ENCODE measurements at regions not wholly inside any gene's neighbourhood (a gene's known extent, or its start where the extent isn't known, plus 50 kb on each side); places are given as distances from the start of the nearest gene placed in this dataset.

DNA sequence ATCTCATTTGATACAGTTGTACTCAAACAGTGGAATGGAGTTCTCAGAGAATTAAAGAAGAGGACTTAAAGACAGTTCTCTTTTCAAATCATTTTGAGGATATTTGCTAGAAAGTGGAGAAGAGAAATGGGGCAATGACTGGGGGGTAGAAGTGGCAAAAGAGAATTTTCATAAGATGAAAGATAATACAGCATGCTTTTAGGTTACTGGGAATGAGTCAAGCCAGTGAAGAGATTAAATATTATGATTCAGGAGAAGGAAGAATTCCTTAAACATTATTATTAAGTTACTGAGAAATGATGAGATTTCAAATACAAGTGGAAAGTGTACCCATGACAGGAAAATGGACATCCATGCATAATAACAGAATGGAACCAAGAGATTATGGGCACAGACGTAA lies 219.0 kb upstream of the DKK2 start:
- no peak overlapping the region for H3K27ac Mint-ChIP-seq

DNA sequence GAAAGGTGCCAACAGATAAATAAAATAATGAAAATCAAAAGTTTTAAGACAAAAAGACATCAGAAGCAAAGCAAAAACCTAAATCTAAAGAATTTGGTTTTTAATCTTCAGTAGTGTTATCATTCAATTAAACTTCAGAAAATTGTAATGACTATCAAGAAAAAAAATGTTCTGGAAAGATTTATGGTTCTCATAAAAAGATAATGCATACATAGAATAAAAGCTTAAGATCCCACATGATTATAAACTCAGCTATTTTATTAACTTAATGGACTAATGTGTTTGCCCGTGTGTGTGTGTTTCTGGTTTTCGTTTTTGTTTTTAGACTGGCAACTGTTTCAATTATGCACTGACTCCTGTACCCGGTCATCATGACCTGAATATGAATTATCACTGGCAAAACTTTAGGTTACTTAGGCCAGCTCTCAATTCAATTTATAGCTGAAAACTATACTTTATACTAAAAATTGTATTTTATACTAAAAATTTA lies 217.5 kb upstream of the DKK2 start:
- DNase-seq (ENCODE audit: low spot score in 2 of 2) = no peak
- no peak for ATAC-seq
- no peaks in the 10 kb centered on the region for H3K36me3 Mint-ChIP-seq
- no peaks in the 10 kb centered on the region for H3K9me3 Mint-ChIP-seq
- no peak overlapping the region for H3K27ac Mint-ChIP-seq

More for the DNA sequence above, 219.0 kb upstream of the DKK2 start:
- DNase-seq (ENCODE audit: low spot score in 2 of 2) (no peak), ATAC-seq (no peak)
- H3K36me3 Mint-ChIP-seq = no peaks in the 10 kb centered on the region
- H3K9me3 Mint-ChIP-seq = no peaks in the 10 kb centered on the region

DNA sequence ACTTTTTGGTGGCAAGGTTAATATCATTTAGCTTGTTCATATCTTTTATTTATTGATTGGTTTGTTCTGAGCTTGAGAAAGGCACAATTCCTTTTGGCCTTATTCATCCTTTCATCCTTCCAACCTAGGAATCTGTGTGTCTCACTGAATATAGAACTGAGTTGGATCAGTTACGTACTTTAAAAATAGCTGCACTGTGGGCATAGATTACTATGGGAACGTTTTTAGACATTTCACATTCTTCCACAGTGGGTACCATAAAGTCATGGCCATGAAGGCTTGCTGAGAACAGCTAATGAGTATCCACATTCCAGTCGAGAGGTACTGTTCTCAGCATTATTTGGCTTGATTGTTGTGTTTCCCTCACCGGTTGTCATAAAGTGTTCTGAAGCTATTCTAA lies 217.0 kb upstream of the DKK2 start:
- ATAC-seq = no peak

DNA sequence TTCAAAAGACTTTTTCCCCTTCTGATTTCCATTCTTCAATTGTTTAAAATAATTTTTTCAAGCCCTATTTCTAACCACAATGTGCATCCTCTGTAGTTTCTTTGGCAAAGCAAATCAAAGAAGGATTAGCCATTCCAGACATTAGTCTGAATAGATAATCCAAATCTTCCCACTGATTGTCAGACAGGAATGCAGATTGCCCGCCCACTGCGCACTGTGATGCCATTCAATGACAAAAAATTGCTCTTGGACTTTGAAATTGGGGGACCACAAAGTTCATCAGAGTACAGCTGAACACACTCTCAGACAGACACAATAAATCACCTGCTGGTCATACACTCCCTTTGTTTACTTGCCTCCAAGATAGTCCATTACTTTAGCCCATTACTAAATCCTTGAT lies 216.5 kb upstream of the DKK2 start:
- ATAC-seq (no peak), DNase-seq (ENCODE audit: low spot score in 2 of 2) (no peak)
- Mint-ChIP-seq H3K27ac (no peak overlapping the region), H3K36me3 (no peaks in the 10 kb centered on the region), H3K9me3 (no peaks in the 10 kb centered on the region)

More for the DNA sequence above, 217.0 kb upstream of the DKK2 start:
- no peaks in the 10 kb centered on the region for H3K36me3 Mint-ChIP-seq
- no peaks in the 10 kb centered on the region for H3K9me3 Mint-ChIP-seq
- no peak for DNase-seq (ENCODE audit: low spot score in 2 of 2)
- H3K27ac Mint-ChIP-seq = no peak overlapping the region

- H3K9me3 Mint-ChIP-seq = no peaks in the 10 kb centered on the region
- no peaks in the 10 kb centered on the region for H3K36me3 Mint-ChIP-seq
- no peak for ATAC-seq
- no peak overlapping the region for H3K27ac Mint-ChIP-seq
- no peak for DNase-seq (ENCODE audit: low spot score in 2 of 2)
These were observed 212.5 kb upstream of the DKK2 start for GRCh38 chr4:107248571-107248970.

GRCh38 chr4:107247738-107248137 lies 211.6 kb upstream of the DKK2 start:
- DNase-seq (ENCODE audit: low spot score in 2 of 2) (no peak), ATAC-seq (no peak)
- H3K36me3 Mint-ChIP-seq = no peaks in the 10 kb centered on the region
- no peaks in the 10 kb centered on the region for H3K9me3 Mint-ChIP-seq
- no peak overlapping the region for H3K27ac Mint-ChIP-seq

- DNase-seq (ENCODE audit: low spot score in 2 of 2) (no peak), ATAC-seq (no peak)
- no peaks in the 10 kb centered on the region for H3K9me3 Mint-ChIP-seq
- no peak overlapping the region for H3K27ac Mint-ChIP-seq
- no peaks in the 10 kb centered on the region for H3K36me3 Mint-ChIP-seq
These were observed 210.6 kb upstream of the DKK2 start for GRCh38 chr4:107246761-107247160.

GRCh38 chr4:107243141-107243781 lies 207.1 kb upstream of the DKK2 start:
- ATAC-seq = no peak
- H3K9me3 Mint-ChIP-seq = peaks cover 4% of the 10 kb centered on the region in 2 donors

GRCh38 chr4:107220976-107221375 lies 184.9 kb upstream of the DKK2 start:
- no peak for ATAC-seq
- no peak for DNase-seq (ENCODE audit: low spot score in 2 of 2)

More at GRCh38 chr4:107243141-107243781, 207.1 kb upstream of the DKK2 start:
- Mint-ChIP-seq H3K36me3 (no peaks in the 10 kb centered on the region), H3K27ac (no peak overlapping the region)
- no peak for DNase-seq (ENCODE audit: low spot score in 2 of 2)

GRCh38 chr4:107219681-107220080 lies 183.6 kb upstream of the DKK2 start:
- ATAC-seq (no peak), DNase-seq (ENCODE audit: low spot score in 2 of 2) (no peak)
- H3K9me3 Mint-ChIP-seq = no peaks in the 10 kb centered on the region
- no peaks in the 10 kb centered on the region for H3K36me3 Mint-ChIP-seq
- H3K27ac Mint-ChIP-seq = no peak overlapping the region

More at GRCh38 chr4:107220976-107221375, 184.9 kb upstream of the DKK2 start:
- Mint-ChIP-seq H3K27ac (no peak overlapping the region), H3K9me3 (no peaks in the 10 kb centered on the region), H3K36me3 (no peaks in the 10 kb centered on the region)

DNA sequence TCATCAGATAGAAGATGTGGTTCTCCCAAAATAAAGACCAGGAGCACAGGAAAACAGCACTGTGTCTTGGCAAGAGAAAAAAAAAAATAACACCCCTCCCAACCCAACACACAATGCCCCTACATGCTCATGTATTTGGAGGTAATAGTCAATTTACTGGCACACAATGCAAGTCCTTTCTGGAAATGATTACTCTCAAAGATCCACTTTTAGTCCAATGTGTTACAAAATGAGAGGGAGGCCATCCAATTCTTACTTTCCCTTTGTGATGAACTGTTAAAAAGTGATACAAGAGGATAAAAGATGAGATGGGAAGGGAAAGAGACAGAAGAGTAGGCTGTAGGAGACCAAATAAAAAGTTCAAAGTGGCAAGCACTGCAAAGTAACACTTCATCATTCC lies 180.3 kb upstream of the DKK2 start:
- no peak for DNase-seq (ENCODE audit: low spot score in 2 of 2)
- Mint-ChIP-seq H3K9me3 (no peaks in the 10 kb centered on the region), H3K27ac (no peak overlapping the region), H3K36me3 (no peaks in the 10 kb centered on the region)
- no peak for ATAC-seq

- peaks cover 0 to 3% of the 10 kb centered on the region in 2 donors for H3K9me3 Mint-ChIP-seq
- no peaks in the 10 kb centered on the region for H3K36me3 Mint-ChIP-seq
- ATAC-seq (no peak), DNase-seq (ENCODE audit: low spot score in 2 of 2) (no peak)
- no peak overlapping the region for H3K27ac Mint-ChIP-seq
These were observed 179.1 kb upstream of the DKK2 start for GRCh38 chr4:107215222-107215621.

DNA sequence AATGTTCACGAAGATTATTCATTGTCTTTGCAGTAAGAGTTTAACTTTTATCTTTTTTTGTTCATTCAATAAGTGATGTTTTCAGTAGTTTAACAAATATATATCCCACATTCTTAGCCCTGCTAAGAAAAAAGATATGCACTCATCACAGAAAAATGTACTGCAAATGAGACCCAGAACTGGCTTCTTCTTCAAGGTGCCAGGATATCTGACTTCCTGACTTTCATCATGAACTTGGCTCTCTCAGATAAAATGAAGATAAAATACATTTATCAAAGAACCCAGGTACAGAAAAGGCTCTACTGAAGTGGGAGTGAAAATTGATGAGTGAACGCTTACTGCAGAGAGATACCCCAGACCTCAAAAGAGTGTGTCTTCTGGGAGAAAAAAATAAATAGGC lies 177.8 kb upstream of the DKK2 start:
- no peak for DNase-seq (ENCODE audit: low spot score in 2 of 2)
- Mint-ChIP-seq H3K27ac (no peak overlapping the region), H3K36me3 (no peaks in the 10 kb centered on the region), H3K9me3 (peaks cover 0 to 3% of the 10 kb centered on the region in 2 donors)
- ATAC-seq = no peak

DNA sequence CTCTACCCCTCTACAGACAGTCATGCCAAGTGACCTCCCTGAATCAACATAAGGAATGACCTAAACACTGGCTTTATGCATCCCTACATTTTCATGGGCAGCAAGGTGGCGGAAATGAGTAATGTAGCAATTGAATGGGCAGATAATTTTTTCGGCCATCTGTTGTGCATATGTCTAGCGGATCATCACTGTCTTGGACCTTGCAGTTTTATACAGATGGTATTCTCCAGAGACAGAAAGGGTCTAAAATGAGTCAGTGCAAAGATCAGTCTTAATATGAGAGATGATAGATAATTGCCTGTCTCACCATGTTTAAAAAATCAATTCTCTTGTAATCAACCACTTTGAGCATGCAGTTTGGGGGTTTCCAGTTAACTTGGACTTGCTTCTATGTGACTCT lies 177.3 kb upstream of the DKK2 start:
- ATAC-seq = no peak
- peaks cover 0 to 3% of the 10 kb centered on the region in 2 donors for H3K9me3 Mint-ChIP-seq

DNA sequence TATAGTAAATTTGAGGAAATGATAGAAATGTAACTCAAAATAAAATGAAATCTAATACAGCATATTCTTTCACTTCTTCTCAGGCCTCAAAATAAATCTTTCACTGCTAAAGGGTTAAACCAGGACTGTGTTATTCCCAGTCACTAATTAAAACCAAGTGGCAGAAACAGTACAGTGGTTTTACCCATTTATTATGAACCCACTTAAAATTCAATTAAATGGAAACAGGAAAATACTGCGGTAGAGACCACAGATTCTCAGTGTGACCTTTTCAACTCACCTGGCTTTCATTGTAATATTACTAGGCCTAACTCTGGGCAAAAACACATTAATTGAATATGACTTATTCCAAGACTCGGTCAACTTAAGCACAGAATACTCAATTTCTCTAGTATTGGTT lies 176.5 kb upstream of the DKK2 start:
- ATAC-seq (no peak), DNase-seq (ENCODE audit: low spot score in 2 of 2) (no peak)
- H3K36me3 Mint-ChIP-seq = no peaks in the 10 kb centered on the region

More for the DNA sequence above, 177.3 kb upstream of the DKK2 start:
- no peaks in the 10 kb centered on the region for H3K36me3 Mint-ChIP-seq
- DNase-seq (ENCODE audit: low spot score in 2 of 2) = no peak
- no peak overlapping the region for H3K27ac Mint-ChIP-seq

DNA sequence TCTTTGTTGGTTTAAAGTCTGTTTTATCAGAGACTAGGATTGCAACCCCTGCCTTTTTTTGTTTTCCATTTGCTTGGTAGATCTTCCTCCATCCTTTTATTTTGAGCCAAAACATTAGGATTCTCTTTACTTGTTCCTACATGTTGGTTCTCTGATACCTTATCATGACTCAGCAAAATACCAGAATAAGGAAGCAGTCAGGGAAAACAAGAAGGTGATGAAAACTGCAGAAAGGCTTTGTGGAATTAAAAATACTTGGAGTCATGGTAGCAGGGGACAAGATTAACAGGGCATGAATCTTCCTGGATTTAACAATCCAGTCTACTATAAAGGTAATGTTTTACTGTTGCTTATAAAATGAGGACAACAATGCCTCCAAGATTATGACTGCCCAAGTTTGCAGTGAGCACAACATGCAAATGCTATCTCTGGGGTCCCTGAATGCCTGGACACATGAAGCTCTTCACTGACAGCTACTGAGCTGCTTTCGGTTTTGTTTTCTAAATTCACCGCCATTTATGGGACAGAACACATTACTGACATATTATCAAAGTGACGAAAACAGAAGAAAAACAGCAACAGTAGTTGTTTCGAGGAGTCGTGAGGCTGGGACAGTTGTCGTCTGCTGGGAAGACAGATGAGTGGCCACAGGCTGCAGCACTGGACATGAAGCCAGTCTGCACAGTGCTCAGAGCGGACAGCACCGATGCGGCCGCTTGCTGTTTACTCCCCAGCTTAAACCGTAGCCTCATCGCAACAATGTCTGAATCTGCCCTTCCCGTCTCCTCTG lies 174.5 kb upstream of the DKK2 start:
- no peaks in the 10 kb centered on the region for H3K36me3 Mint-ChIP-seq
- ATAC-seq (no peak), DNase-seq (ENCODE audit: low spot score in 2 of 2) (no peak)
- no peak overlapping the region for H3K27ac Mint-ChIP-seq
- H3K9me3 Mint-ChIP-seq = peaks cover 0 to 3% of the 10 kb centered on the region in 2 donors

More for the DNA sequence above, 176.5 kb upstream of the DKK2 start:
- H3K27ac Mint-ChIP-seq = no peak overlapping the region
- H3K9me3 Mint-ChIP-seq = peaks cover 0 to 3% of the 10 kb centered on the region in 2 donors

DNA sequence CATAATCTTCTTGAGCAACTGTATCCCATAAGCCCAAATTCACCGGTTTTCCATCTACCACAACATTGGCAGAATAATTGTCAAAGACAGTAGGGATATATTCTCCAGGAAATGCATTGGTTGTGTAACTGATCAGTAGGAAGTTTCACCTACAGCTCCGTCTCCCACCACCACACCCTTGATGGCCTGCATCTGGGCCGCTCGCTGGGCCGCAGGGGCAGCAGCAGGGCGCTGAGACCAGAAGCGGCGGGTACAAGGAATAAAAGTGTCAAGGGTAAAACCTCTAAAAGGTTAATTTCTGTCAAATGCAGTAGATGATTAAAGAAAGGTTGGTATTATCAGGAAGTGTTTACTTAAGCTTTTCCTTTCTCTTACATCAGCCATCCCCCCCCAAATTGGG lies 167.6 kb upstream of the DKK2 start:
- ATAC-seq = no peak
- H3K36me3 Mint-ChIP-seq = no peaks in the 10 kb centered on the region
- no peak for DNase-seq (ENCODE audit: low spot score in 2 of 2)
- no peaks in the 10 kb centered on the region for H3K9me3 Mint-ChIP-seq
- no peak overlapping the region for H3K27ac Mint-ChIP-seq

DNA sequence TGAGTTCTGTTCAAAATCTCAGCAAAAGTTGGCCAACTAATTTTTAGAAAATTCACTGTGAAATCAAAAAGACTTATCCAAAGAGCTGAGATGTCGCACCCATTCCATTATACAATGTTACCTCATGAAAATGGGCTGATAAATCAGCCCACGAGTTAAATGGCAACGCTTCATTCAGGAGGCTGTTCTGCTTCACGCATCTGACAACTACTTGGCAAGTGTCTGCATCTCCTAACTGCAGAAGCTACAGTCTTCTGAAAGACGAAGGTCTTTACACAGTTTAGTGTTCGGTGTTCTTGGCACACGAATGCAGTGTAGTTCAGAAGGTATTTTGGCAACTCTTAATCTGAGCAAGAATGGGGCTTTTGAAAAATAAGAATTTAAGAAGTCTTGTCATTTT lies 166.6 kb upstream of the DKK2 start:
- H3K27ac Mint-ChIP-seq = no peak overlapping the region
- ATAC-seq = no peak
- H3K36me3 Mint-ChIP-seq = no peaks in the 10 kb centered on the region

More for the DNA sequence above, 166.6 kb upstream of the DKK2 start:
- H3K9me3 Mint-ChIP-seq = no peaks in the 10 kb centered on the region
- no peak for DNase-seq (ENCODE audit: low spot score in 2 of 2)
